K562 (cell line): ENCODE measurements at regions not wholly inside any gene's neighbourhood (a gene's known extent, or its start where the extent isn't known, plus 50 kb on each side); places are given as distances from the start of the nearest gene placed in this dataset.

Source experiments
- ATAC-seq: fragments of 200-7000 bp; cut with Tn5 transposase; 3 replicates; pipeline ENCODE4 v1.9.1; 2020; ENCODE audit warnings: moderate library complexity
- BruUV-seq: library from RNA; stranded (reverse); fragments of 400-500 nt; replicated peaks from 2 replicates; lab custom pipeline; 2021; lab: Mats Ljungman, UMichigan
- CTCF ChIA-PET: fragments of 300-600 bp; formaldehyde crosslinking; extraction: SDS; loops from one replicate; lab custom pipeline; 2021; ENCODE audit warnings: low intra/inter-chr PET ratio; lab: Yijun Ruan, JAX
- POLR2A ChIA-PET: fragments of 300-600, 350-650 bp; sonication (Branson Sonifier 250); formaldehyde crosslinking; extraction: SDS; loops from one replicate; lab custom pipeline; 2021; ENCODE audit warnings: antibody characterized with exemption, inconsistent platforms; lab: Yijun Ruan, JAX
- DNase-seq, 4 experiments: peaks; one replicate each; pipeline versions ENCODE4 v3.0.0 to v3.0.0-alpha.2; 2011 to 2018; ENCODE audit warnings: low spot score in 3 of 4, mixed read lengths in 3 of 4; ENCODE audit errors: extremely low read depth in 1 of 4
- FAIRE-seq: peaks from 2 replicates; lab custom pipeline; 2011; peaks lifted over from hg19 to GRCh38; lab: Jason Lieb, UNC
- H2AFZ ChIP-seq: 2 replicates; pipeline ENCODE4 v1.6.0; 2011; ENCODE audit warnings: low read depth, low read length, control low read depth, inconsistent platforms
- H3K27ac ChIP-seq: fragments of 200-600 bp; 3 replicates; pipeline ENCODE4 v1.8.0; 2011; ENCODE audit warnings: low read depth, mild to moderate bottlenecking, control low read depth, inconsistent platforms, low read length, moderate library complexity, mixed read lengths; ENCODE audit errors: extremely low read depth
- H3K27me3 ChIP-seq, 2 experiments: fragments of 300-600 bp in 1 of 2; 2 replicates in 1 of 2; 3 replicates in 1 of 2; pipeline versions ENCODE4 v1.6.0 to v1.8.0; 2011; ENCODE audit warnings: inconsistent platforms in 2 of 2, low read length in 2 of 2, mild to moderate bottlenecking in 1 of 2, mixed read lengths in 1 of 2, moderate library complexity in 1 of 2; ENCODE audit not compliant: control insufficient read depth in 2 of 2, insufficient read depth in 2 of 2
- H3K36me3 ChIP-seq: fragments of 300-600 bp; 3 replicates; pipeline ENCODE4 v1.8.0; 2011; ENCODE audit warnings: mild to moderate bottlenecking, low read length, inconsistent platforms; ENCODE audit not compliant: control insufficient read depth, insufficient read depth
- H3K4me1 ChIP-seq, 2 experiments: fragments of 200-600 bp in 1 of 2; replicated peaks in 1 of 2; 2 replicates in 1 of 2; 3 replicates in 1 of 2; pipeline versions ENCODE4 v1.5.1 to v1.8.0; 2011; ENCODE audit warnings: inconsistent platforms in 2 of 2, low read length in 2 of 2, mild to moderate bottlenecking in 1 of 2, mixed read lengths in 1 of 2, moderate library complexity in 1 of 2; ENCODE audit not compliant: control insufficient read depth in 2 of 2, insufficient read depth in 2 of 2
- H3K4me2 ChIP-seq: 2 replicates; pipeline ENCODE4 v1.6.1; 2011; ENCODE audit warnings: low read length, control low read depth, inconsistent platforms, mixed read lengths; ENCODE audit not compliant: insufficient read depth
- H3K4me3 ChIP-seq: fragments of 200-600 bp; sonication (generic), shearing (Covaris generic); 2 replicates; pipeline ENCODE4 v1.5.1; 2016; ENCODE audit warnings: control low read depth, inconsistent platforms
- H3K79me2 ChIP-seq: fragments of 200-600 bp; 3 replicates; pipeline ENCODE4 v1.8.0; 2011; ENCODE audit warnings: low read length, inconsistent platforms; ENCODE audit not compliant: control insufficient read depth, insufficient read depth
- H3K9ac ChIP-seq, 2 experiments: 2 replicates each; pipeline versions ENCODE4 v1.6.0 to v1.6.1; 2011; ENCODE audit warnings: low read depth in 2 of 2, low read length in 2 of 2, control low read depth in 1 of 2, inconsistent platforms in 1 of 2, mild to moderate bottlenecking in 1 of 2, mixed read lengths in 1 of 2; ENCODE audit not compliant: insufficient read depth in 1 of 2
- H3K9me1 ChIP-seq: one replicate; pipeline ENCODE4 v1.6.0; 2011; ENCODE audit warnings: inconsistent platforms, mild to moderate bottlenecking, low read length, moderate library complexity; ENCODE audit not compliant: control insufficient read depth, insufficient read depth
- H3K9me3 ChIP-seq: replicated peaks from 2 replicates; pipeline ENCODE4 v1.5.1; 2011; ENCODE audit warnings: low read depth, low read length, inconsistent platforms; ENCODE audit not compliant: control insufficient read depth, insufficient read depth
- H4K20me1 ChIP-seq: replicated peaks from 2 replicates; pipeline ENCODE4 v1.6.1; 2011; ENCODE audit warnings: low read length, inconsistent platforms, mixed read lengths; ENCODE audit not compliant: control insufficient read depth, insufficient read depth
- CCAR2 ChIP-seq: fragments of 200-400 bp; formaldehyde crosslinking; IDR thresholded peaks from 2 replicates; pipeline ENCODE4 v1.6.1; 2017; ENCODE audit warnings: mild to moderate bottlenecking, low read depth, low read length
- CEBPB ChIP-seq: fragments of 450-650 bp; IDR thresholded peaks from 2 replicates; pipeline ENCODE4 v1.6.1; 2016; ENCODE audit warnings: missing genetic modification characterization, missing compliant biosample characterization
- CEBPG ChIP-seq, 3 experiments: fragments of 200-800 bp in 1 of 3; sonication (Bioruptor generic) in 1 of 3; sonication (generic) in 1 of 3; formaldehyde crosslinking in 1 of 3; IDR thresholded peaks in 2 of 3; conservative IDR thresholded peaks in 1 of 3; 2 replicates each; pipeline versions ENCODE4 v1.6.1 to v1.8.0; 2016 to 2022; ENCODE audit warnings: missing compliant biosample characterization in 2 of 3, missing genetic modification characterization in 2 of 3, mild to moderate bottlenecking in 1 of 3, missing genetic modification reagents in 1 of 3
- CREM ChIP-seq: IDR thresholded peaks from 2 replicates; pipeline ENCODE4 v1.6.1; 2014; ENCODE audit warnings: antibody characterized with exemption, low read depth
- DEAF1 ChIP-seq: fragments of 450-650 bp; formaldehyde crosslinking; IDR thresholded peaks from 2 replicates; pipeline ENCODE4 v1.4.0; 2020; ENCODE audit warnings: mild to moderate bottlenecking, moderate library complexity
- EP400 ChIP-seq: fragments of 450-650 bp; IDR thresholded peaks from 2 replicates; pipeline ENCODE4 v1.6.1; 2017; ENCODE audit warnings: antibody characterized with exemption, mild to moderate bottlenecking, moderate library complexity
- MYNN ChIP-seq, 2 experiments: sonication (generic); formaldehyde crosslinking in 1 of 2; IDR thresholded peaks; 2 replicates each; pipeline versions ENCODE4 v1.5.0 to v1.6.1; 2016 to 2020; ENCODE audit warnings: antibody characterized with exemption in 1 of 2, missing genetic modification reagents in 1 of 2
- NFATC3 ChIP-seq: fragments of 450-650 bp; IDR thresholded peaks from 2 replicates; pipeline ENCODE4 v1.6.1; 2017; ENCODE audit warnings: mild to moderate bottlenecking
- SMAD2 ChIP-seq: fragments of 150-350 bp; IDR thresholded peaks from 2 replicates; pipeline ENCODE4 v1.6.1; 2014; ENCODE audit warnings: low read depth, mild to moderate bottlenecking, low read length
- SRSF1 ChIP-seq: fragments of 200-400 bp; formaldehyde crosslinking; IDR thresholded peaks from 2 replicates; pipeline ENCODE4 v1.6.1; 2017; ENCODE audit warnings: mild to moderate bottlenecking, low read depth, low read length, moderate library complexity
- TAL1 ChIP-seq: fragments of 450-650 bp; IDR thresholded peaks from 2 replicates; pipeline ENCODE4 v1.6.1; 2016; ENCODE audit warnings: mild to moderate bottlenecking
- ZNF644 ChIP-seq: fragments of 200-800 bp; sonication (Bioruptor generic); IDR thresholded peaks from 2 replicates; pipeline ENCODE4 v1.6.1; 2016; ENCODE audit warnings: low read depth, missing genetic modification characterization, missing compliant biosample characterization
- ZNF764 ChIP-seq: fragments of 250-450 bp; sonication (Bioruptor Pico); IDR thresholded peaks from 2 replicates; pipeline ENCODE4 v1.4.0; 2020; ENCODE audit warnings: low read depth, mild to moderate bottlenecking, moderate library complexity
- WGBS: fragments of 100-300 bp; shearing (Covaris generic); methylation state at CpG from one replicate; pipeline ENCODE4 v1.1.6; 2016; ENCODE audit warnings: low coverage, mixed read lengths; ENCODE audit not compliant: insufficient coverage; ENCODE audit errors: missing lambda C conversion rate; 5-methylcytosine and 5-hydroxymethylcytosine counted together
- in situ Hi-C: fragments of 300-500 bp; cut with MboI; formaldehyde crosslinking; loops from 4 replicates; pipeline ENCODE4 v1.15.0; 2018; ENCODE audit warnings: inconsistent platforms, mixed read lengths
- intact Hi-C: fragments of 100-400 bp; cut with micrococcal nuclease; formaldehyde crosslinking; loops from 2 replicates; pipeline ENCODE4 v1.14.2; 2022
- TF ChIP-seq, protein P1 (sequence below): fragments of 250-450 bp; sonication (Bioruptor Pico); IDR thresholded peaks from 2 replicates; pipeline ENCODE4 v1.8.0; 2022; ENCODE audit warnings: moderate library complexity, mild to moderate bottlenecking, inconsistent platforms
- TF ChIP-seq, protein P2 (sequence below), 2 experiments: fragments of 250-450 bp in 1 of 2; fragments of 450-650 bp in 1 of 2; sonication (Bioruptor Pico) in 1 of 2; IDR thresholded peaks; 2 replicates each; pipeline versions ENCODE4 v1.6.1 to v1.8.0; 2016 to 2021; ENCODE audit warnings: mild to moderate bottlenecking in 2 of 2, moderate library complexity in 2 of 2, missing compliant biosample characterization in 1 of 2, missing genetic modification characterization in 1 of 2

DNA sequence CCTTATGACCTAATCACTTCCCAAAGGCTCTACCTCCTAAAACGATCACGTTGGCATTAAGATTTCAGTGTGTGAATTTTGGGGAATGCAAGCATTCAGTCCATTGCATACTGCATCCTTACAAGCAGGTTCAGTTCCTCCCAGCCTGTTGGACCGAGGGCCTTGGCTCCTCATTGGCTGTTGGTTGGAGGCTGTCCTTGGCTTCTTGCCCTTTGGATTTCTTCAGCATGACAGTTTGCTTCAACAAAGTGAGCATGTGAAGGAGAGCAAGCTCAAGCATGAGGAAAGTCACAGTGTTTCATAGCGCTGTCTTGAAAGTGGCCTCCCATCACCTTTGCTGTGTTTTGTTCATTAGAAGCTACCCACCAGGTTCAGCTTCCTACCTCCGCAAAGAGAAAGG lies 109.5 kb downstream of the GADD45G start (continued):
- TF ChIP-seq SMAD2: no peak
- no peak for TF ChIP-seq ZNF644 (tag)
- no peak for TF ChIP-seq CCAR2
- TF ChIP-seq EP400: no peak
- TF ChIP-seq, protein P1, sequence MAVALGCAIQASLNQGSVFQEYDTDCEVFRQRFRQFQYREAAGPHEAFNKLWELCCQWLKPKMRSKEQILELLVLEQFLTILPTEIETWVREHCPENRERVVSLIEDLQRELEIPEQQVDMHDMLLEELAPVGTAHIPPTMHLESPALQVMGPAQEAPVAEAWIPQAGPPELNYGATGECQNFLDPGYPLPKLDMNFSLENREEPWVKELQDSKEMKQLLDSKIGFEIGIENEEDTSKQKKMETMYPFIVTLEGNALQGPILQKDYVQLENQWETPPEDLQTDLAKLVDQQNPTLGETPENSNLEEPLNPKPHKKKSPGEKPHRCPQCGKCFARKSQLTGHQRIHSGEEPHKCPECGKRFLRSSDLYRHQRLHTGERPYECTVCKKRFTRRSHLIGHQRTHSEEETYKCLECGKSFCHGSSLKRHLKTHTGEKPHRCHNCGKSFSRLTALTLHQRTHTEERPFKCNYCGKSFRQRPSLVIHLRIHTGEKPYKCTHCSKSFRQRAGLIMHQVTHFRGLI (CRISPR knock-in tag): no peak
- TF ChIP-seq, all 486 proteins: peak for 0

GRCh38 chr9:89715318-89715858 lies 110.6 kb downstream of the GADD45G start:
- Histone ChIP-seq H3K4me1 (no peaks in the 10 kb centered on the region), H3K9ac (no peak overlapping the region), H3K79me2 (no peaks in the 10 kb centered on the region), H3K36me3 (no peaks in the 10 kb centered on the region), H3K9me3 (no peaks in the 10 kb centered on the region), H2AFZ (no peak overlapping the region), H3K9me1 (no peaks in the 10 kb centered on the region), H3K4me2 (no peak overlapping the region), H3K4me3 (no peak overlapping the region), H3K27me3 (no peaks in the 10 kb centered on the region; a peak in 1 of 5 replicates), H3K27ac (no peak overlapping the region), H4K20me1 (no peaks in the 10 kb centered on the region)
- FAIRE-seq (no peak), DNase-seq (no peak), ATAC-seq (no peak)
- intact Hi-C loops: no loop called here
- in situ Hi-C loops: no loop called here
- ChIA-PET CTCF (interaction anchor here (0.7 kb wide), 1 partner anchor 16 kb away, joined by 6 read pairs; no protein-coding TSS in a partner anchor), POLR2A (no interaction called here)
- BruUV-seq: no TSS peak
- WGBS: 0% methylated on average over 2 of the region's 2 CpGs
- TF ChIP-seq NFATC3 (no peak), SRSF1 (no peak), CREM (no peak), ZNF764 (CRISPR knock-in tag) (no peak), DEAF1 (CRISPR knock-in tag) (no peak), TAL1 (no peak), CEBPG (CRISPR knock-in tag; IDR thresholded peaks at IDR 0.05) (no peak), CEBPG (tag; conservative IDR thresholded peaks at IDR 0.05 in 1 of 2, IDR thresholded peaks at IDR 0.05 in 1 of 2) (peak in 1 of 2 experiments; percentile 58; a peak in 2 of 4 replicates), MYNN (IDR thresholded peaks at IDR 0.05) (no peak), MYNN (CRISPR knock-in tag; IDR thresholded peaks at IDR 0.05) (no peak), CEBPB (peak; percentile 27; the same call in 1 of the 2 replicates)
- TF ChIP-seq, protein P2, sequence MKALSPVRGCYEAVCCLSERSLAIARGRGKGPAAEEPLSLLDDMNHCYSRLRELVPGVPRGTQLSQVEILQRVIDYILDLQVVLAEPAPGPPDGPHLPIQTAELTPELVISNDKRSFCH (CRISPR knock-in tag; IDR thresholded peaks at IDR 0.05): no peak
- TF ChIP-seq, protein P2 (tag; IDR thresholded peaks at IDR 0.05): no peak
